H9 (cell line): ENCODE measurements at regions not wholly inside any gene's neighbourhood (a gene's known extent, or its start where the extent isn't known, plus 50 kb on each side); places are given as distances from the start of the nearest gene placed in this dataset.

Experiments used
- DNase-seq: peaks from one replicate; pipeline ENCODE4 v3.0.0-alpha.2; 2017
- H2AFZ ChIP-seq: one replicate; pipeline ENCODE4 v1.6.1; 2013; ENCODE audit warnings: mild to moderate bottlenecking, low read length, control low read depth, moderate library complexity
- H2AK5ac ChIP-seq: 2 replicates; pipeline ENCODE4 v1.6.1; 2013; ENCODE audit warnings: low read length, control low read depth, mixed read lengths; ENCODE audit not compliant: insufficient read length
- H2BK120ac ChIP-seq: one replicate; pipeline ENCODE4 v1.6.1; 2013; ENCODE audit warnings: low read depth, mild to moderate bottlenecking, low read length, control low read depth, inconsistent platforms; ENCODE audit not compliant: poor library complexity, severe bottlenecking
- H2BK12ac ChIP-seq: 2 replicates; pipeline ENCODE4 v1.6.1; 2013; ENCODE audit warnings: low read length, control low read depth, mixed read lengths, low read depth; ENCODE audit not compliant: insufficient read length
- H2BK15ac ChIP-seq: 2 replicates; pipeline ENCODE4 v1.6.1; 2013; ENCODE audit warnings: low read depth, low read length, control low read depth
- H2BK20ac ChIP-seq: one replicate; pipeline ENCODE4 v1.6.1; 2013; ENCODE audit warnings: low read depth, mild to moderate bottlenecking, low read length, control low read depth, inconsistent platforms; ENCODE audit not compliant: poor library complexity, severe bottlenecking
- H2BK5ac ChIP-seq: 2 replicates; pipeline ENCODE4 v1.6.1; 2013; ENCODE audit warnings: low read length, control low read depth, mixed read lengths; ENCODE audit not compliant: insufficient read length
- H3K14ac ChIP-seq: 2 replicates; pipeline ENCODE4 v1.6.1; 2013; ENCODE audit warnings: low read length, control low read depth; ENCODE audit not compliant: insufficient read depth
- H3K18ac ChIP-seq: 2 replicates; pipeline ENCODE4 v1.6.1; 2013; ENCODE audit warnings: low read depth, mild to moderate bottlenecking, mixed read lengths, low read length, control low read depth; ENCODE audit not compliant: insufficient read length
- H3K23ac ChIP-seq: 2 replicates; pipeline ENCODE4 v1.6.1; 2013; ENCODE audit warnings: low read length, control low read depth, mixed read lengths, low read depth; ENCODE audit not compliant: insufficient read length
- H3K23me2 ChIP-seq: 2 replicates; pipeline ENCODE4 v1.6.1; 2013; ENCODE audit warnings: low read depth, mild to moderate bottlenecking, mixed read lengths, low read length, control low read depth; ENCODE audit not compliant: insufficient read length, poor library complexity, severe bottlenecking
- H3K27ac ChIP-seq: 2 replicates; pipeline ENCODE4 v1.5.1; 2013; ENCODE audit warnings: low read length, control low read depth, mixed read lengths, low read depth; ENCODE audit not compliant: insufficient read length
- H3K27me3 ChIP-seq: 2 replicates; pipeline ENCODE4 v1.6.1; 2013; ENCODE audit warnings: low read length, control low read depth, inconsistent platforms; ENCODE audit not compliant: insufficient read depth
- H3K4ac ChIP-seq: 2 replicates; pipeline ENCODE4 v1.6.1; 2013; ENCODE audit warnings: low read depth, mild to moderate bottlenecking, control low read depth, inconsistent platforms, low read length, moderate library complexity
- H3K4me1 ChIP-seq: 2 replicates; pipeline ENCODE4 v1.6.1; 2013; ENCODE audit warnings: low read length, control low read depth, inconsistent platforms; ENCODE audit not compliant: insufficient read depth
- H3K4me2 ChIP-seq: 2 replicates; pipeline ENCODE4 v1.6.1; 2013; ENCODE audit warnings: low read length, control low read depth, mixed read lengths; ENCODE audit not compliant: insufficient read length, insufficient read depth
- H3K56ac ChIP-seq: 2 replicates; pipeline ENCODE4 v1.6.1; 2013; ENCODE audit warnings: low read depth, mild to moderate bottlenecking, mixed read lengths, low read length, control low read depth; ENCODE audit not compliant: insufficient read length
- H3K79me1 ChIP-seq: 2 replicates; pipeline ENCODE4 v1.6.1; 2013; ENCODE audit warnings: low read depth, mild to moderate bottlenecking, moderate library complexity, low read length, control low read depth, inconsistent platforms; ENCODE audit not compliant: insufficient read depth, poor library complexity, severe bottlenecking
- H3K79me2 ChIP-seq: 2 replicates; pipeline ENCODE4 v1.6.1; 2013; ENCODE audit warnings: low read length, control low read depth, inconsistent platforms; ENCODE audit not compliant: insufficient read depth
- H3K9ac ChIP-seq: 2 replicates; pipeline ENCODE4 v1.6.1; 2013; ENCODE audit warnings: low read length, control low read depth, mixed read lengths; ENCODE audit not compliant: insufficient read length; ENCODE audit errors: extremely low read depth
- H3K9me3 ChIP-seq: one replicate; pipeline ENCODE4 v1.6.1; 2013; ENCODE audit warnings: low read depth, low read length, inconsistent platforms; ENCODE audit not compliant: control insufficient read depth
- H3T11ph ChIP-seq: one replicate; pipeline ENCODE4 v1.6.1; 2013; ENCODE audit warnings: mild to moderate bottlenecking, low read length, control low read depth, inconsistent platforms
- H4K20me1 ChIP-seq: one replicate; pipeline ENCODE4 v1.6.1; 2013; ENCODE audit not compliant: control insufficient read depth, insufficient read length, insufficient read depth
- H4K5ac ChIP-seq: 2 replicates; pipeline ENCODE4 v1.6.1; 2013; ENCODE audit warnings: low read depth, mild to moderate bottlenecking, mixed read lengths, low read length, control low read depth; ENCODE audit not compliant: insufficient read length
- H4K8ac ChIP-seq: replicated peaks from 2 replicates; pipeline ENCODE4 v1.6.1; 2013; ENCODE audit warnings: low read length, control low read depth, mixed read lengths, low read depth; ENCODE audit not compliant: insufficient read length
- H4K91ac ChIP-seq: 2 replicates; pipeline ENCODE4 v1.6.1; 2013; ENCODE audit warnings: low read depth, mild to moderate bottlenecking, moderate library complexity, mixed read lengths, low read length, control low read depth; ENCODE audit not compliant: insufficient read length
- H3K27ac Mint-ChIP-seq, 3 experiments: 2 replicates in 2 of 3; 3 replicates in 1 of 3; pipeline ENCODE4 v1.8.0; 2020 to 2021; ENCODE audit warnings: mixed read lengths in 3 of 3, mild to moderate bottlenecking in 1 of 3, moderate library complexity in 1 of 3
- H3K27me3 Mint-ChIP-seq: 2 replicates; pipeline ENCODE4 v1.8.0; 2021; ENCODE audit warnings: low read depth, mild to moderate bottlenecking, moderate library complexity, mixed read lengths
- H3K36me3 Mint-ChIP-seq, 3 experiments: 2 replicates in 2 of 3; 3 replicates in 1 of 3; pipeline ENCODE4 v1.8.0; 2020 to 2021; ENCODE audit warnings: low read depth in 3 of 3, mixed read lengths in 3 of 3; ENCODE audit not compliant: insufficient read depth in 1 of 3
- H3K4me1 Mint-ChIP-seq, 2 experiments: 2 replicates each; pipeline ENCODE4 v1.8.0; 2020; ENCODE audit warnings: mixed read lengths in 2 of 2
- H3K4me3 Mint-ChIP-seq, 2 experiments: 2 replicates in 1 of 2; 3 replicates in 1 of 2; pipeline ENCODE4 v1.8.0; 2020 to 2021; ENCODE audit warnings: mild to moderate bottlenecking in 2 of 2, mixed read lengths in 2 of 2, moderate library complexity in 1 of 2
- H3K9me3 Mint-ChIP-seq, 2 experiments: 2 replicates in 1 of 2; 3 replicates in 1 of 2; pipeline ENCODE4 v1.8.0; 2020; ENCODE audit warnings: mild to moderate bottlenecking in 2 of 2, mixed read lengths in 2 of 2, moderate library complexity in 1 of 2
- WGBS: extraction: QIAGEN DNeasy Blood & Tissue Kit; methylation state at CpG from one replicate; pipeline ENCODE4 v1.1.7; 2013; ENCODE audit warnings: missing lambda C conversion rate, low lambda C conversion rate, mixed read lengths; ENCODE audit not compliant: insufficient read length; ENCODE audit errors: extremely low coverage; 5-methylcytosine and 5-hydroxymethylcytosine counted together
- TF ChIP-seq, protein P1 (sequence below): fragments of 200-600 bp; sonication (generic); conservative IDR thresholded peaks from 3 replicates; pipeline ENCODE4 v1.8.0; 2021; ENCODE audit warnings: antibody characterized with exemption, mild to moderate bottlenecking

DNA sequence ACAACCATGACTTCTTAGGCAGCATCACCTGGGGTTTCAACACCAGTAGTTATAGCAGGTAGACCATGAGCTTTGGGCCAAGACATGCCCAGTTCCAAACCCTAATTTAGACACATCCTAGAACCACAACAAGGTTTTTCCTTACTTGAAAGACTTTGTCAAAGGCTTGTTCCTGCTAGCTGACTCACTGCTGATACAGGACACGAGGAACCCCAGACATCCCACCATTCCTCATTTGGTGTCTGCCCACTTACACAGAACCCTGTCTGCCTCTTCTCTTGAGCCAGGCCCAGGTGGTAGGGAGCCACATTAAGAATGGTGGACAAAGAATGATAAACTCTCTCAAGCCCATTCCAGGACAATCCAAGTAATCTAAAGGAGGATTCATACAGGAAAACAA, 109.0 kb downstream of the CCDC71L start:
- Histone ChIP-seq H3K27me3 (no peaks in the 10 kb centered on the region), H4K5ac (no peak overlapping the region), H3K9me3 (no peaks in the 10 kb centered on the region), H4K20me1 (no peaks in the 10 kb centered on the region), H2BK5ac (no peak overlapping the region), H3K4me2 (no peak overlapping the region), H2AK5ac (no peak overlapping the region), H3K23me2 (no peaks in the 10 kb centered on the region), H3T11ph (no peak overlapping the region), H3K56ac (no peak overlapping the region), H3K27ac (no peak overlapping the region), H2BK15ac (no peak overlapping the region), H4K91ac (no peak overlapping the region), H3K14ac (no peak overlapping the region), H3K4me1 (no peaks in the 10 kb centered on the region), H3K79me2 (no peaks in the 10 kb centered on the region), H2BK120ac (no peak overlapping the region), H3K79me1 (no peaks in the 10 kb centered on the region), H4K8ac (no peak overlapping the region), H2AFZ (no peak overlapping the region), H3K4ac (no peak overlapping the region), H2BK12ac (no peak overlapping the region), H3K18ac (no peak overlapping the region), H3K9ac (no peak overlapping the region), H3K23ac (no peak overlapping the region), H2BK20ac (no peak overlapping the region)
- DNase-seq = no peak
- no peak overlapping the region for H3K27ac Mint-ChIP-seq
- peaks cover 4% of the 10 kb centered on the region for H3K27me3 Mint-ChIP-seq
- TF ChIP-seq, protein P1, sequence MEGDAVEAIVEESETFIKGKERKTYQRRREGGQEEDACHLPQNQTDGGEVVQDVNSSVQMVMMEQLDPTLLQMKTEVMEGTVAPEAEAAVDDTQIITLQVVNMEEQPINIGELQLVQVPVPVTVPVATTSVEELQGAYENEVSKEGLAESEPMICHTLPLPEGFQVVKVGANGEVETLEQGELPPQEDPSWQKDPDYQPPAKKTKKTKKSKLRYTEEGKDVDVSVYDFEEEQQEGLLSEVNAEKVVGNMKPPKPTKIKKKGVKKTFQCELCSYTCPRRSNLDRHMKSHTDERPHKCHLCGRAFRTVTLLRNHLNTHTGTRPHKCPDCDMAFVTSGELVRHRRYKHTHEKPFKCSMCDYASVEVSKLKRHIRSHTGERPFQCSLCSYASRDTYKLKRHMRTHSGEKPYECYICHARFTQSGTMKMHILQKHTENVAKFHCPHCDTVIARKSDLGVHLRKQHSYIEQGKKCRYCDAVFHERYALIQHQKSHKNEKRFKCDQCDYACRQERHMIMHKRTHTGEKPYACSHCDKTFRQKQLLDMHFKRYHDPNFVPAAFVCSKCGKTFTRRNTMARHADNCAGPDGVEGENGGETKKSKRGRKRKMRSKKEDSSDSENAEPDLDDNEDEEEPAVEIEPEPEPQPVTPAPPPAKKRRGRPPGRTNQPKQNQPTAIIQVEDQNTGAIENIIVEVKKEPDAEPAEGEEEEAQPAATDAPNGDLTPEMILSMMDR = no peak
- no peak overlapping the region for H3K4me3 Mint-ChIP-seq
- H3K4me1 Mint-ChIP-seq = no peaks in the 10 kb centered on the region
- H3K9me3 Mint-ChIP-seq = peaks cover 8 to 13% of the 10 kb centered on the region in 2 experiments
- H3K36me3 Mint-ChIP-seq = peaks cover 0 to 5% (median 2%) of the 10 kb centered on the region in 3 experiments; a peak in 2 of 7 replicates
- WGBS = no CpG with 5 or more reads among the region's 1 CpG
